ENCODE measurements at regions not wholly inside any gene's neighbourhood (a gene's known extent, or its start where the extent isn't known, plus 50 kb on each side); places are given as distances from the start of the nearest gene placed in this dataset.

- TF ChIP-seq CTCF (IDR thresholded peaks at IDR 0.05) (no peak), ZFX (IDR thresholded peaks at IDR 0.05; ENCODE audit: borderline replicate concordance) (no peak)
These were observed 86.6 kb upstream of the ZNF92 start for GRCh38 chr7:65287023-65287422.
